Keratinocyte (primary cell): ENCODE measurements at regions not wholly inside any gene's neighbourhood (a gene's known extent, or its start where the extent isn't known, plus 50 kb on each side); places are given as distances from the start of the nearest gene placed in this dataset.

Source experiments
- DNase-seq: peaks from one replicate; pipeline ENCODE4 v3.0.0-alpha.2; 2011; ENCODE audit warnings: low read depth, missing footprints, low spot score
- FAIRE-seq: peaks from 2 replicates; lab custom pipeline; 2011; peaks lifted over from hg19 to GRCh38; lab: Jason Lieb, UNC
- H2AFZ ChIP-seq: 2 replicates; pipeline ENCODE4 v1.6.0; 2012; ENCODE audit warnings: low read length, control low read depth, inconsistent platforms; ENCODE audit not compliant: control insufficient read depth
- H3K27ac ChIP-seq: 2 replicates; pipeline ENCODE4 v1.5.1; 2011; ENCODE audit warnings: low read length; ENCODE audit not compliant: control insufficient read depth, insufficient read depth
- H3K27me3 ChIP-seq: 3 replicates; pipeline ENCODE4 v1.6.0; 2011; ENCODE audit warnings: low read length; ENCODE audit not compliant: control insufficient read depth, insufficient read depth; ENCODE audit errors: extremely low read depth
- H3K36me3 ChIP-seq, 2 experiments: 2 replicates in 1 of 2; 3 replicates in 1 of 2; pipeline ENCODE4 v1.5.1; 2011; ENCODE audit warnings: low read length in 2 of 2, mild to moderate bottlenecking in 1 of 2; ENCODE audit not compliant: control insufficient read depth in 2 of 2, insufficient read depth in 2 of 2; ENCODE audit errors: extremely low read depth in 1 of 2
- H3K4me1 ChIP-seq: 3 replicates; pipeline ENCODE4 v1.5.1; 2011; ENCODE audit warnings: low read length; ENCODE audit not compliant: control insufficient read depth, insufficient read depth; ENCODE audit errors: extremely low read depth
- H3K4me2 ChIP-seq: 3 replicates; pipeline ENCODE4 v1.6.0; 2011; ENCODE audit warnings: low read depth, low read length; ENCODE audit not compliant: control insufficient read depth, insufficient read depth; ENCODE audit errors: extremely low read depth
- H3K4me3 ChIP-seq, 3 experiments: fragments of 200-600 bp in 1 of 3; sonication (generic) in 1 of 3; 2 replicates in 2 of 3; 3 replicates in 1 of 3; pipeline ENCODE4 v1.5.1; 2011 to 2016; ENCODE audit warnings: low read length in 3 of 3, mild to moderate bottlenecking in 3 of 3, control low read depth in 2 of 3, inconsistent platforms in 1 of 3, low read depth in 1 of 3, mixed read lengths in 1 of 3, mixed run types in 1 of 3, moderate library complexity in 1 of 3; ENCODE audit not compliant: control insufficient read depth in 2 of 3, insufficient read depth in 2 of 3; ENCODE audit errors: extremely low read depth in 1 of 3
- H3K79me2 ChIP-seq: 2 replicates; pipeline ENCODE4 v1.6.0; 2012; ENCODE audit warnings: low read length; ENCODE audit not compliant: control insufficient read depth, insufficient read depth
- H3K9ac ChIP-seq: 3 replicates; pipeline ENCODE4 v1.6.0; 2011; ENCODE audit warnings: low read length; ENCODE audit not compliant: control insufficient read depth, insufficient read depth; ENCODE audit errors: extremely low read depth
- H3K9me1 ChIP-seq: 3 replicates; pipeline ENCODE4 v1.6.0; 2011; ENCODE audit warnings: low read length; ENCODE audit not compliant: control insufficient read depth, insufficient read depth; ENCODE audit errors: extremely low read depth
- H3K9me3 ChIP-seq: 2 replicates; pipeline ENCODE4 v1.5.1; 2012; ENCODE audit warnings: low read depth, low read length; ENCODE audit not compliant: control insufficient read depth
- H4K20me1 ChIP-seq: 3 replicates; pipeline ENCODE4 v1.6.0; 2011; ENCODE audit warnings: low read length; ENCODE audit not compliant: control insufficient read depth, insufficient read depth; ENCODE audit errors: extremely low read depth
- CTCF ChIP-seq, 3 experiments: IDR thresholded peaks in 1 of 3; conservative IDR thresholded peaks in 1 of 3; optimal IDR thresholded peaks in 1 of 3; 2 replicates in 2 of 3; 3 replicates in 1 of 3; pipeline versions ENCODE3 to v1.5.1; 2011; ENCODE audit warnings: low read length in 3 of 3, mild to moderate bottlenecking in 3 of 3, moderate library complexity in 2 of 3, control low read depth in 1 of 3, inconsistent platforms in 1 of 3; ENCODE audit not compliant: insufficient read depth in 2 of 3; ENCODE audit errors: extremely low read depth in 1 of 3
- EZH2 ChIP-seq: IDR thresholded peaks from one replicate; pipeline ENCODE4 v1.6.1; 2012; ENCODE audit warnings: inconsistent platforms, mild to moderate bottlenecking, low read length, moderate library complexity
- dilution Hi-C: fragments of 300-500 bp; cut with MboI; formaldehyde crosslinking; loops from one replicate; pipeline ENCODE4 v1.7.0; 2020; ENCODE audit warnings: low sequenced_read_pairs; ENCODE audit not compliant: extremely low pct_ligation_motif_present

GRCh38 chr2:39913648-39914461 is 134.8 kb upstream of the THUMPD2 start:
- Histone ChIP-seq H4K20me1 (no peaks in the 10 kb centered on the region), H3K9me3 (no peaks in the 10 kb centered on the region), H3K27me3 (no peaks in the 10 kb centered on the region), H3K4me3 (no peak overlapping the region), H2AFZ (no peak overlapping the region), H3K4me1 (no peaks in the 10 kb centered on the region), H3K79me2 (no peaks in the 10 kb centered on the region), H3K27ac (no peak overlapping the region), H3K9ac (no peak overlapping the region), H3K4me2 (no peak overlapping the region), H3K36me3 (no peaks in the 10 kb centered on the region), H3K9me1 (no peaks in the 10 kb centered on the region)
- TF ChIP-seq CTCF (optimal IDR thresholded peaks at IDR 0.05 in 1 of 3, IDR thresholded peaks at IDR 0.05 in 1 of 3, conservative IDR thresholded peaks at IDR 0.05 in 1 of 3; ENCODE audit: extremely low read depth in 1 of 3, insufficient read depth in 2 of 3, low read length in 3 of 3), result peak in 2 of 3 experiments; percentile 62 to 65
- TF ChIP-seq EZH2, result no peak
- dilution Hi-C loops, result no loop called here
- no peak for DNase-seq
- FAIRE-seq, result peak; percentile 79

GRCh38 chr2:39902103-39902502 is 123.0 kb upstream of the THUMPD2 start:
- Histone ChIP-seq H3K4me1 (no peaks in the 10 kb centered on the region), H3K9me3 (no peaks in the 10 kb centered on the region), H3K9me1 (no peaks in the 10 kb centered on the region), H3K4me3 (no peak overlapping the region), H3K9ac (no peak overlapping the region), H3K27ac (no peak overlapping the region), H4K20me1 (no peaks in the 10 kb centered on the region), H3K79me2 (no peaks in the 10 kb centered on the region), H2AFZ (no peak overlapping the region), H3K4me2 (no peak overlapping the region), H3K27me3 (no peaks in the 10 kb centered on the region), H3K36me3 (no peaks in the 10 kb centered on the region)
- dilution Hi-C loops, result no loop called here
- TF ChIP-seq CTCF (optimal IDR thresholded peaks at IDR 0.05 in 1 of 3, IDR thresholded peaks at IDR 0.05 in 1 of 3, conservative IDR thresholded peaks at IDR 0.05 in 1 of 3; ENCODE audit: extremely low read depth in 1 of 3, insufficient read depth in 2 of 3, low read length in 3 of 3), result no peak
- TF ChIP-seq EZH2, result no peak
- FAIRE-seq (peak; percentile 60), DNase-seq (no peak)
